NB4 (cell line): ENCODE measurements at regions not wholly inside any gene's neighbourhood (a gene's known extent, or its start where the extent isn't known, plus 50 kb on each side); places are given as distances from the start of the nearest gene placed in this dataset.
A peak's percentile ranks its signal among the peaks of the same experiment; 100 is the strongest.

Source experiments
- DNase-seq: peaks from one replicate; pipeline ENCODE4 v3.0.0; 2010; ENCODE audit warnings: low read depth
- H3K4me3 ChIP-seq: one replicate; pipeline ENCODE4 v1.5.1; 2011; ENCODE audit warnings: mild to moderate bottlenecking, low read depth, low read length, moderate library complexity
- MAX ChIP-seq: IDR thresholded peaks from 2 replicates; pipeline ENCODE4 v1.6.1; 2011; ENCODE audit warnings: low read depth, low read length
- MYC ChIP-seq: IDR thresholded peaks from 2 replicates; pipeline ENCODE4 v1.6.1; 2011; ENCODE audit warnings: low read depth, low read length
- POLR2A ChIP-seq: IDR thresholded peaks from 2 replicates; pipeline ENCODE4 v1.6.1; 2011; ENCODE audit warnings: mild to moderate bottlenecking; ENCODE audit not compliant: insufficient read length; ENCODE audit errors: extremely low read depth
- TF ChIP-seq, protein P1 (sequence below): IDR thresholded peaks from one replicate; pipeline ENCODE4 v1.5.1; 2012; ENCODE audit warnings: low read depth, low read length

DNA sequence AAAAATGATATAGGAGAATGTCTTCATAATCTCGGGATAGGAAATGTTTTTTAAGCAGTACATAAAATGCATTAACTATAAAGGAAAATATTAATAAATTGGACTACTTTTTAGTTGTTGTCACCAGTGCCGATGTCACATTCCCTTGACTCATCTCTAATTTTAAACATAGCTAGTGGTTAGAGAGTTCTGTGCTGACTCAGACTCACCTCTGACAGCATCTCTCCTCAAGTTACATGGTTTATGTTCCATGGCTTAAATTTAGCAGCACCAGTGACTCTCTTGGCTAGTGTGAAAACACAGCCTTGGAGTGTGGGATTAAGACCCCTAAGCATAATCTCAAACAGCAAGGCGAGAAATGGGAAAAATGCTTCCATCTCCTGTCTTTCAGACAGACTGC, 311.8 kb upstream of the MMS22L start:
- no peak for DNase-seq
- no peak overlapping the region for H3K4me3 ChIP-seq
- TF ChIP-seq POLR2A, result no peak
- TF ChIP-seq MYC, result no peak
- TF ChIP-seq, protein P1, sequence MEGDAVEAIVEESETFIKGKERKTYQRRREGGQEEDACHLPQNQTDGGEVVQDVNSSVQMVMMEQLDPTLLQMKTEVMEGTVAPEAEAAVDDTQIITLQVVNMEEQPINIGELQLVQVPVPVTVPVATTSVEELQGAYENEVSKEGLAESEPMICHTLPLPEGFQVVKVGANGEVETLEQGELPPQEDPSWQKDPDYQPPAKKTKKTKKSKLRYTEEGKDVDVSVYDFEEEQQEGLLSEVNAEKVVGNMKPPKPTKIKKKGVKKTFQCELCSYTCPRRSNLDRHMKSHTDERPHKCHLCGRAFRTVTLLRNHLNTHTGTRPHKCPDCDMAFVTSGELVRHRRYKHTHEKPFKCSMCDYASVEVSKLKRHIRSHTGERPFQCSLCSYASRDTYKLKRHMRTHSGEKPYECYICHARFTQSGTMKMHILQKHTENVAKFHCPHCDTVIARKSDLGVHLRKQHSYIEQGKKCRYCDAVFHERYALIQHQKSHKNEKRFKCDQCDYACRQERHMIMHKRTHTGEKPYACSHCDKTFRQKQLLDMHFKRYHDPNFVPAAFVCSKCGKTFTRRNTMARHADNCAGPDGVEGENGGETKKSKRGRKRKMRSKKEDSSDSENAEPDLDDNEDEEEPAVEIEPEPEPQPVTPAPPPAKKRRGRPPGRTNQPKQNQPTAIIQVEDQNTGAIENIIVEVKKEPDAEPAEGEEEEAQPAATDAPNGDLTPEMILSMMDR, result no peak
- TF ChIP-seq MAX, result no peak

DNA sequence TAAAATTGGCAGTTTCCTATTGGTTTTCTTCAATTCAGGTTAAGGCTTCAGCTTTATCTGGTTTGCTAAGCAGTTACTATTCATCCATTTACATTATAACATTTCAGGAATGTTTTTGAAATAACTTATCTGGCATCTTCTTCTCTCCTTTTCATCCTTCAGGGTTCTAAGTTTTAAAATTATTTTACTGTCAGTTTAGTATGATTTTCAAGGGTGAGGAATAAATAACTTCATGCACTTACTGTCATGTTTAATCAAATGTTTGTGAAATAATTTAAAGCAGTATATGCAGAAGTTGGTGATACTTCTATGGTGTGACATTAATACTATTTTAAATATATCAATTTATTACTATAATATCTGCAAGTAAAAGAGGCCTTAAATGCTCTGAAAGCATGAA, 338.1 kb upstream of the MMS22L start:
- H3K4me3 ChIP-seq, result no peak overlapping the region
- DNase-seq, result no peak
- TF ChIP-seq MAX, result no peak
- TF ChIP-seq, protein P1, result no peak
- no peak for TF ChIP-seq POLR2A
- TF ChIP-seq MYC, result no peak

DNA sequence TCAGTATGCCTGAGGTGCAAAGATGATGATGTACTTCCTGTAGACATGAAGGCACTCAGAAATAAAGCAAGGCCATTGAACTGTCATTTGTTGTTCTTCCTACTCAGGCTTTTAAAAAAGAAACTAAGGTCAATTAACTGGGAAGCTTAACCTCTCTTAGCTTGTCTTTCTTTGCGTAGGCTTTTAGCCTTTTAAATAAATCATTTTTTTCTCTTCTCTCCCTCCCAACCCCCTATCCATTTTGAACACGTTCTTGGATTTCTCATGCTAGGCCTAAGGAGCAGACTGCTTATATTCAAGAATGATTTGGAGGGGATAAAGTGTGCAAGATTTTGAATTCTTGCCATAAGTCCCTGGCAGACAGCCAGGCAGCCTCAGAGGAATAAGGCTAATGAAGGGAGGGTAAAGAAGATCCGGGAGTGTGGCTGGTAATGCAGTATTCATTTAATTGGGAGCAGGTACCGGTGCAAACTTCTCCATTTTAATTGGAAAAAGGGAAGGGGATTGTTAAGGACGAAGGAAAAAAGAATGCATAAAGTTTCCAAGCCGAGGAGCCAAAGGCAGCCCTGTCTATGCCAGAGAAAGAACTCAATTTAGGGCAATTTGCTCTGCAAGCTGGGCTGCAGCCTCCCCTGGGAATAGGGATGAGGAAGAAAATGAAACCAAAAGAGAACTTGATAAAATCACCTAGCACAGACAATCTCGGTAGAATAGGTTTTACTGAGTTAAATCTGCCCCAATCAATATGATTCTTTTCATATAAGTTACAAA, 343.8 kb upstream of the MMS22L start:
- no peak overlapping the region for H3K4me3 ChIP-seq
- TF ChIP-seq MYC, result no peak
- TF ChIP-seq POLR2A, result no peak
- DNase-seq, result peak; percentile 47

- no peak for DNase-seq
- TF ChIP-seq MYC, result no peak
- no peak for TF ChIP-seq MAX
- TF ChIP-seq, protein P1, result no peak
- TF ChIP-seq POLR2A, result no peak
- no peak overlapping the region for H3K4me3 ChIP-seq
These were observed 346.2 kb upstream of the MMS22L start for GRCh38 chr6:97629180-97629579.

- TF ChIP-seq MYC, result no peak
- TF ChIP-seq, protein P1, result no peak
- TF ChIP-seq MAX, result no peak
- no peak for TF ChIP-seq POLR2A
- no peak overlapping the region for H3K4me3 ChIP-seq
- no peak for DNase-seq
These were observed 347.6 kb upstream of the MMS22L start for GRCh38 chr6:97630604-97631003.

- no peak overlapping the region for H3K4me3 ChIP-seq
- no peak for TF ChIP-seq MYC
- no peak for TF ChIP-seq MAX
- TF ChIP-seq, protein P1, result no peak
- no peak for TF ChIP-seq POLR2A
- DNase-seq, result no peak
These were observed 349.3 kb upstream of the MMS22L start for GRCh38 chr6:97632341-97632740.
